Nephron progenitor cell (in vitro differentiated cells): ENCODE measurements at regions not wholly inside any gene's neighbourhood (a gene's known extent, or its start where the extent isn't known, plus 50 kb on each side); places are given as distances from the start of the nearest gene placed in this dataset.

ENCODE experiments used
- DNase-seq: peaks from one replicate; pipeline ENCODE4 v3.0.0; 2021
- H3K27ac Mint-ChIP-seq: 2 replicates; pipeline ENCODE4 v1.8.0; 2021; ENCODE audit warnings: mild to moderate bottlenecking, moderate library complexity, mixed read lengths
- H3K27me3 Mint-ChIP-seq: 2 replicates; pipeline ENCODE4 v1.8.0; 2021; ENCODE audit warnings: mild to moderate bottlenecking, low read depth, mixed read lengths; ENCODE audit not compliant: poor library complexity
- H3K36me3 Mint-ChIP-seq: 2 replicates; pipeline ENCODE4 v1.8.0; 2021; ENCODE audit warnings: low read depth, mixed read lengths
- H3K4me1 Mint-ChIP-seq: 2 replicates; pipeline ENCODE4 v1.8.0; 2021; ENCODE audit warnings: mixed read lengths
- H3K4me3 Mint-ChIP-seq: 2 replicates; pipeline ENCODE4 v1.8.0; 2021; ENCODE audit warnings: mild to moderate bottlenecking, moderate library complexity, mixed read lengths
- H3K9me3 Mint-ChIP-seq: 2 replicates; pipeline ENCODE4 v1.8.0; 2021; ENCODE audit warnings: mild to moderate bottlenecking, moderate library complexity, mixed read lengths
- TF ChIP-seq, protein P1 (sequence below): fragments of 200-600 bp; sonication (generic); IDR thresholded peaks from 2 replicates; pipeline ENCODE4 v1.5.0; 2021; ENCODE audit warnings: antibody characterized with exemption

DNA sequence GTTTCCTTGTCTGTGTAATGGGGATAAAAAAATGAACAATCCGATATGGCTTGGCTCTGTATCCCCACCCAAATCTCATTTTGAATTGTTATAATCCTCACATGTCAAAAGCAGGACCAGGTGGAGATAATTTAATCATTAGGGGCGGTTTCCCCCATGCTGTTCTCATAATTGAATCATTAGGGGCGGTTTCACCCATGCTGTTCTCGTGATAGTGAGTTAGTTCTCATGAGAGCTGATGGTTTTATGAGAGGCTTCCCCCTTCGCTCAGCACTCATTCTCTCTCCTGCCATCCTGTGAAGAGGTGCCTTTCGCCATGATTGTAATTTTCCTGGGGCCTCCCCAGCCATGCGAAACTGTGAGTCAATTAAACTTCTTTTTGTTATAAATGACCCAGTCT lies 633.5 kb downstream of the RAPGEF2 start:
- peak overlapping the region; percentile 48 for H3K27ac Mint-ChIP-seq
- H3K4me3 Mint-ChIP-seq, result no peak overlapping the region
- TF ChIP-seq, protein P1, sequence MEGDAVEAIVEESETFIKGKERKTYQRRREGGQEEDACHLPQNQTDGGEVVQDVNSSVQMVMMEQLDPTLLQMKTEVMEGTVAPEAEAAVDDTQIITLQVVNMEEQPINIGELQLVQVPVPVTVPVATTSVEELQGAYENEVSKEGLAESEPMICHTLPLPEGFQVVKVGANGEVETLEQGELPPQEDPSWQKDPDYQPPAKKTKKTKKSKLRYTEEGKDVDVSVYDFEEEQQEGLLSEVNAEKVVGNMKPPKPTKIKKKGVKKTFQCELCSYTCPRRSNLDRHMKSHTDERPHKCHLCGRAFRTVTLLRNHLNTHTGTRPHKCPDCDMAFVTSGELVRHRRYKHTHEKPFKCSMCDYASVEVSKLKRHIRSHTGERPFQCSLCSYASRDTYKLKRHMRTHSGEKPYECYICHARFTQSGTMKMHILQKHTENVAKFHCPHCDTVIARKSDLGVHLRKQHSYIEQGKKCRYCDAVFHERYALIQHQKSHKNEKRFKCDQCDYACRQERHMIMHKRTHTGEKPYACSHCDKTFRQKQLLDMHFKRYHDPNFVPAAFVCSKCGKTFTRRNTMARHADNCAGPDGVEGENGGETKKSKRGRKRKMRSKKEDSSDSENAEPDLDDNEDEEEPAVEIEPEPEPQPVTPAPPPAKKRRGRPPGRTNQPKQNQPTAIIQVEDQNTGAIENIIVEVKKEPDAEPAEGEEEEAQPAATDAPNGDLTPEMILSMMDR, result no peak
- no peaks in the 10 kb centered on the region for H3K27me3 Mint-ChIP-seq
- H3K36me3 Mint-ChIP-seq, result no peaks in the 10 kb centered on the region
- H3K4me1 Mint-ChIP-seq, result peaks cover 17% of the 10 kb centered on the region
- DNase-seq, result no peak
- peaks cover 13% of the 10 kb centered on the region for H3K9me3 Mint-ChIP-seq

DNA sequence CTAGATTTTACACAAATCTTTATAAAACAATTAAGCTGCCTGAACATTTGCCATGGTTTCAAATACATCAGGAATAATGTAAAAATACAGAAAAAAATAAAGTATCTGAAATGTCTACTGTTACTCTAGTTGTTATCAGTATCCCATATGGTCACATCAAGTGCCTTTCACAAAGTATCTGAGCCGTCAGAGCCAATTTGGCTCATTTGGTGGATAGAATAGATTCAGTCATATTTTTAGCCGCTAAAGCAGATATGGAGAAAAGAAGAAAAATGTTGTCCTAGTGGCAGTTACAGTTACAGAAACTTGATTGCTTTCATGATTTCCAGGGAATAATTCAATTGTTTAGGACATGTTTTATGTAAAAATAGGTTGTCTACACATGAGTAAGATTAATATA lies 641.1 kb downstream of the RAPGEF2 start:
- H3K4me1 Mint-ChIP-seq, result no peaks in the 10 kb centered on the region
- no peak for DNase-seq
- no peaks in the 10 kb centered on the region for H3K27me3 Mint-ChIP-seq
- H3K4me3 Mint-ChIP-seq, result no peak overlapping the region
- no peak overlapping the region for H3K27ac Mint-ChIP-seq
- peaks cover 25% of the 10 kb centered on the region for H3K9me3 Mint-ChIP-seq
- H3K36me3 Mint-ChIP-seq, result no peaks in the 10 kb centered on the region
- TF ChIP-seq, protein P1, result no peak

DNA sequence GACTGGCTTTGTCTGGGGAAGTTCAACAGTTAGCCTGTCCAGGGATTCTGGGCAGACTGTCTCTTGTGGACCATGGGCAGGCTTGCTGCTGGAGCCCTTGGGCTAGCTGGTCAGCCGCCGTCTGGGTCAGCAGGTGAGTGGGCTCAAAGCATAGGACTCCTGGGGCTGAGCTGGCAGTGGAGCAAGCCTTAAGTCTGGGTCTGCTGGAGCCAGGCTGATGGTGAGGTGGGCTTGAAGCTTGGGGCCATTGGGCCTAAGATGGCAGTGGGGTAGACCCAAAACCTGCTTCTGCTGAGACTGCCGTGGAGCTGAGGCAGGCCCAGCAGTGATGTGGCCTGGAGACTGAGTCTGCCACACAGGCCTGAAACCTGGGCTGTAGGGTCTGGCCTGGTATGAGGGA lies 645.1 kb downstream of the RAPGEF2 start:
- Mint-ChIP-seq H3K27me3 (no peaks in the 10 kb centered on the region), H3K4me1 (no peaks in the 10 kb centered on the region), H3K36me3 (no peaks in the 10 kb centered on the region), H3K9me3 (peaks cover 19% of the 10 kb centered on the region), H3K27ac (no peak overlapping the region), H3K4me3 (no peak overlapping the region)
- DNase-seq, result no peak
- TF ChIP-seq, protein P1, result no peak

DNA sequence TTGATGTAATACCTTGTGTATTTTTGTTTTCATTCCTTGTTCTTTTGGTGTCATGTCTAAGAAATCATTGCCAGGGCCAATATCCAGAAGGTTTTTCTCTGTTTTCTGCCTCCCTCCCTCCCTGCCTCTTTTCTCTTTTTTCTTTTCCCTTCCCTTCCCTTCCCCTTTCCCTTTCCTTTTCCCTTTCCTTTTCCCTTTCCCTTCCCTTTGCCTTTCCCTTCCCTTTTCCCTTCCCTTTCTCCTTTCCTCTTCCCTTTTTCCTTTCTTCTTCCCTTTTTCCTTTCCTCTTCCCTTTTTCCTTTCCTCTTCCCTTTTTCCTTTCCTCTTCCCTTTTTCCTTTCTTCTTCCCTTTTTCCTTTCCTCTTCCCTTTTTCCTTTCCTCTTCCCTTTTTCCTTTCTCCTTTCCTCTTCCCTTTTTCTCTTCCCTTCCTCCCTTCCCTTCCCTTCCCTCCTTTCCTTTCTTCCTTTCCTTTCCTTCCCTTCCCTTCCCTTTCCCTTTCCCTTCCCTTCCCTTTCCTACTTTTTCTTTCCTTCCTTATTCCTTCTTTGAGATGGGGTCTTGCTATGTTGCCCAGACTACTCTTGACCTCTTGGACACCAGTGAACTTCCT lies 646.1 kb downstream of the RAPGEF2 start:
- H3K4me1 Mint-ChIP-seq, result no peaks in the 10 kb centered on the region
- H3K27ac Mint-ChIP-seq, result no peak overlapping the region
- H3K9me3 Mint-ChIP-seq, result peaks cover 20% of the 10 kb centered on the region
- H3K4me3 Mint-ChIP-seq, result no peak overlapping the region
- no peaks in the 10 kb centered on the region for H3K27me3 Mint-ChIP-seq
- H3K36me3 Mint-ChIP-seq, result no peaks in the 10 kb centered on the region
- TF ChIP-seq, protein P1, result no peak
- DNase-seq, result no peak

DNA sequence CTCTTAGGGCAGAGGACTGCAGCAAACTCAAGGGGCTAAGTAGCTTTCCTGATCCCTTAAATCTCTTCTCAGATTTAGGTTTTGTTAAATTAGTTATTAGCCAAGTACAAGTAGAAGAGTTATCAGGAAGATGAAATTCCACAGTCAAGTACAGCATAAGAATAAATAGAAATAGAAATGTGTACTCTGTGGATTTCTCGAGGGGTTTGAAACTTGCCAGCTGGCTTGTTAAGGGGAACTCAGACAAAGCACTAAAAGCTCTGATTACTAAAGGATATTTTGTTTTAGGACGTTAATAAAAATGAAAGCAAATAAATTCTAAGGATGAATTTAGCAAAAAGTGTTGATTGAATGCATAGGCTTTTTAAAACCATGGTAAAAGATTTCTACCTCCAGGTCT lies 654.6 kb downstream of the RAPGEF2 start:
- TF ChIP-seq, protein P1, result no peak
- Mint-ChIP-seq H3K4me1 (no peaks in the 10 kb centered on the region), H3K27me3 (no peaks in the 10 kb centered on the region)

DNA sequence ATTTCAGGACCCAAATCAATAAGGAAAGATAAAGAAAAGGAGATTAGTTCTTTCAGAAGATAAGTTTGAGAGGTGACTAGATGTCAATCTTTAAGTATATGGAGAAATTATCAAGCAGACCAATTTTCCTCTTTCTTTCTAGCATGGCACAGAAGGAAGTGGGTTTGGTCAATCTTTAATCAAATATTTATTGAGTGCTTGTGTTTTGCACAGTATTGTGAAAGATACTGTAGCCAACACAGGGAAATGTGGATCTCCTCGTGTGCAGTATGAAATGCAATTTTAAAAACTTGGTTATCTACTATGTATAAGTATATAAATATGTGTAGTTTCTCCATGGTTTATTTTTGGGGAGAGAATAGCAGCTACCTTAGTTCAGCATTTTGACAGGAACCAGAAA lies 655.2 kb downstream of the RAPGEF2 start:
- peaks cover 22% of the 10 kb centered on the region for H3K9me3 Mint-ChIP-seq
- no peak for DNase-seq
- H3K4me3 Mint-ChIP-seq, result no peak overlapping the region
- peaks cover 10% of the 10 kb centered on the region for H3K36me3 Mint-ChIP-seq
- no peaks in the 10 kb centered on the region for H3K4me1 Mint-ChIP-seq
- TF ChIP-seq, protein P1, result no peak
- H3K27ac Mint-ChIP-seq, result no peak overlapping the region
- no peaks in the 10 kb centered on the region for H3K27me3 Mint-ChIP-seq

More for the DNA sequence above, 654.6 kb downstream of the RAPGEF2 start:
- Mint-ChIP-seq H3K36me3 (peaks cover 10% of the 10 kb centered on the region), H3K27ac (no peak overlapping the region), H3K9me3 (peaks cover 20% of the 10 kb centered on the region), H3K4me3 (no peak overlapping the region)
- DNase-seq, result no peak
